RPMI7951 (cell line): ENCODE measurements at regions not wholly inside any gene's neighbourhood (a gene's known extent, or its start where the extent isn't known, plus 50 kb on each side); places are given as distances from the start of the nearest gene placed in this dataset.
"Not testable (repeated sequence)": the region's sequence is repeated elsewhere in the genome, so short reads cannot be mapped to it uniquely, and the experiment has no call there.

Experiments
- DNase-seq: peaks from one replicate; pipeline ENCODE4 v3.0.0-alpha.2; 2012; ENCODE audit warnings: low read depth

- no peak for DNase-seq
Observed at GRCh38 chr9:75457474-75458011, 369.2 kb downstream of the OSTF1 start.

- DNase-seq = not testable (repeated sequence)
Observed at GRCh38 chr9:75459311-75459710, 371.0 kb downstream of the OSTF1 start.

GRCh38 chr9:75461183-75461582 lies 372.9 kb downstream of the OSTF1 start:
- DNase-seq = no peak

- no peak for DNase-seq
Observed at GRCh38 chr9:75462866-75463265, 374.6 kb downstream of the OSTF1 start.

- no peak for DNase-seq
Observed at GRCh38 chr9:75463871-75464270, 375.6 kb downstream of the OSTF1 start.

- DNase-seq = no peak
Observed at GRCh38 chr9:75464726-75465125, 376.4 kb downstream of the OSTF1 start.

- DNase-seq = no peak
Observed at GRCh38 chr9:75467142-75467541, 378.8 kb downstream of the OSTF1 start.

- no peak for DNase-seq
Observed at GRCh38 chr9:75471549-75472114, 383.3 kb downstream of the OSTF1 start.

GRCh38 chr9:75482566-75482965 lies 394.3 kb downstream of the OSTF1 start:
- DNase-seq = no peak

- no peak for DNase-seq
Observed at GRCh38 chr9:75483636-75484035, 395.3 kb downstream of the OSTF1 start.

- DNase-seq = no peak
Observed at GRCh38 chr9:75487856-75488718, 399.8 kb downstream of the OSTF1 start.

GRCh38 chr9:75488719-75489110 lies 400.4 kb downstream of the OSTF1 start:
- no peak for DNase-seq

GRCh38 chr9:75490326-75490725 lies 400.1 kb upstream of the PCSK5 start:
- DNase-seq = no peak

GRCh38 chr9:75491533-75491932 lies 398.9 kb upstream of the PCSK5 start:
- no peak for DNase-seq

GRCh38 chr9:75499812-75500211 lies 390.7 kb upstream of the PCSK5 start:
- no peak for DNase-seq

- DNase-seq = no peak
Observed at GRCh38 chr9:75500479-75500878, 390.0 kb upstream of the PCSK5 start.

GRCh38 chr9:75500940-75501339 lies 389.5 kb upstream of the PCSK5 start:
- not testable (repeated sequence) for DNase-seq

- DNase-seq = no peak
Observed at GRCh38 chr9:75504721-75505120, 385.8 kb upstream of the PCSK5 start.

GRCh38 chr9:75505654-75506053 lies 384.8 kb upstream of the PCSK5 start:
- DNase-seq = no peak

- DNase-seq = no peak
Observed at GRCh38 chr9:75529463-75529862, 361.0 kb upstream of the PCSK5 start.

GRCh38 chr9:75531588-75531987 lies 358.9 kb upstream of the PCSK5 start:
- no peak for DNase-seq

- no peak for DNase-seq
Observed at GRCh38 chr9:75532233-75533050, 358.0 kb upstream of the PCSK5 start.
